ENCODE measurements at regions not wholly inside any gene's neighbourhood (a gene's known extent, or its start where the extent isn't known, plus 50 kb on each side); places are given as distances from the start of the nearest gene placed in this dataset.

GRCh38 chr1:43059640-43060574 is 101.2 kb upstream of the SLC2A1 start:
- TF ChIP-seq CTCF (IDR thresholded peaks at IDR 0.05) (no peak), EZH2 (IDR thresholded peaks at IDR 0.05) (no peak), EZH2phosphoT487 (IDR thresholded peaks at IDR 0.05) (no peak)

Measured in neural progenitor cell (in vitro differentiated cells).